ENCODE measurements at regions not wholly inside any gene's neighbourhood (a gene's known extent, or its start where the extent isn't known, plus 50 kb on each side); places are given as distances from the start of the nearest gene placed in this dataset.

DNA sequence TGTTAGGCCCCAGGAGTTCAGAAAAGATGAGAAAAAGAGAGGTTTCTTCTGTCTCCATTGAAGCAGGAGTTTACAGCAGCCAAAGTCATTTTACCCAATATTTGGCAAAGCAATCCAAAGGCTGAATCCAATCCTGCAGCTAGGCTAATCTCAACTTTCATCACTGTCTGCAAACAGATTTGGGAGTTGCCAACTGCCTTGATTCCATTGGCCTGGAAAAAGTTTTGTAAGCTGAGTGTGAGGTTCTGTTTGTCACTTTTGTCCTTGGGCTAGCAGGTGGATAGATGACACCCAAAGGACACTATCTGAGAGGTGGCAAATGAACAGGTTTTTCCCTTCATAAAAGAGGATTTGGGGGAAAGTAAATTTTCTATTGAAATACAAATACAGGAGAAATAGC lies 56.6 kb upstream of the SETBP1 start:
- no peaks in the 10 kb centered on the region for H3K9me3 ChIP-seq
- no peak overlapping the region for H3K4me3 ChIP-seq
- no peak overlapping the region for H3K27ac ChIP-seq
- H3K36me3 ChIP-seq (ENCODE audit: low read depth, missing control alignments) = no peaks in the 10 kb centered on the region
- intact Hi-C loops (cut with DNase I; ENCODE audit: low total_unique reads) = no loop called here
- no peak for DNase-seq
- no peaks in the 10 kb centered on the region for H3K4me1 ChIP-seq
- TF ChIP-seq, protein P1, sequence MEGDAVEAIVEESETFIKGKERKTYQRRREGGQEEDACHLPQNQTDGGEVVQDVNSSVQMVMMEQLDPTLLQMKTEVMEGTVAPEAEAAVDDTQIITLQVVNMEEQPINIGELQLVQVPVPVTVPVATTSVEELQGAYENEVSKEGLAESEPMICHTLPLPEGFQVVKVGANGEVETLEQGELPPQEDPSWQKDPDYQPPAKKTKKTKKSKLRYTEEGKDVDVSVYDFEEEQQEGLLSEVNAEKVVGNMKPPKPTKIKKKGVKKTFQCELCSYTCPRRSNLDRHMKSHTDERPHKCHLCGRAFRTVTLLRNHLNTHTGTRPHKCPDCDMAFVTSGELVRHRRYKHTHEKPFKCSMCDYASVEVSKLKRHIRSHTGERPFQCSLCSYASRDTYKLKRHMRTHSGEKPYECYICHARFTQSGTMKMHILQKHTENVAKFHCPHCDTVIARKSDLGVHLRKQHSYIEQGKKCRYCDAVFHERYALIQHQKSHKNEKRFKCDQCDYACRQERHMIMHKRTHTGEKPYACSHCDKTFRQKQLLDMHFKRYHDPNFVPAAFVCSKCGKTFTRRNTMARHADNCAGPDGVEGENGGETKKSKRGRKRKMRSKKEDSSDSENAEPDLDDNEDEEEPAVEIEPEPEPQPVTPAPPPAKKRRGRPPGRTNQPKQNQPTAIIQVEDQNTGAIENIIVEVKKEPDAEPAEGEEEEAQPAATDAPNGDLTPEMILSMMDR (IDR thresholded peaks at IDR 0.05) = no peak
- no peak for TF ChIP-seq POLR2A (IDR thresholded peaks at IDR 0.05)
- no peaks in the 10 kb centered on the region for H3K27me3 ChIP-seq

DNA sequence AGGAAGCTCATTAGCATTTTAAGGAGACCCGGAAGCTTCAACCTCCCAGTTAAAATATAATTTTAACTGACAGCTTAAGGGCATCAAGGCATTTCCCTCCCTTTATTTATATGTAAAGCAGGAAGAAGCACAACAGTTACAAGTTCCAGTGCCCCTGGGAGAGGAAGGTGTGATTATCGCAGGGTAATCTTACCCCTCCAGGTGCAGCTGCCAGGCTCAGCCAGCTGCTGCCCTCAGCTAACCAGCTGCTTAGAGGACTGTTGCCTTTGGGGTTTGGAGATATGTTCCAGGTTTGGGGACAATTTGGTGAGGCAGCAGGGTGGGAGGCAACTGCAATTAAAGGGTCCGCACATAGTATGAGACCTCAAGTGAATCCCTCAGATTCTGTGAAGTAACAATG lies 55.3 kb upstream of the SETBP1 start:
- Histone ChIP-seq H3K4me3 (no peak overlapping the region), H3K27ac (no peak overlapping the region), H3K9me3 (no peaks in the 10 kb centered on the region), H3K27me3 (no peaks in the 10 kb centered on the region), H3K36me3 (ENCODE audit: low read depth, missing control alignments) (no peaks in the 10 kb centered on the region), H3K4me1 (no peaks in the 10 kb centered on the region)
- DNase-seq = no peak
- no peak for TF ChIP-seq POLR2A (IDR thresholded peaks at IDR 0.05)
- TF ChIP-seq, protein P1 (IDR thresholded peaks at IDR 0.05) = no peak
- intact Hi-C loops (cut with DNase I; ENCODE audit: low total_unique reads) = no loop called here
- WGBS, 2 donors = 77 to 81% methylated on average over 3 of the region's 3 CpGs

DNA sequence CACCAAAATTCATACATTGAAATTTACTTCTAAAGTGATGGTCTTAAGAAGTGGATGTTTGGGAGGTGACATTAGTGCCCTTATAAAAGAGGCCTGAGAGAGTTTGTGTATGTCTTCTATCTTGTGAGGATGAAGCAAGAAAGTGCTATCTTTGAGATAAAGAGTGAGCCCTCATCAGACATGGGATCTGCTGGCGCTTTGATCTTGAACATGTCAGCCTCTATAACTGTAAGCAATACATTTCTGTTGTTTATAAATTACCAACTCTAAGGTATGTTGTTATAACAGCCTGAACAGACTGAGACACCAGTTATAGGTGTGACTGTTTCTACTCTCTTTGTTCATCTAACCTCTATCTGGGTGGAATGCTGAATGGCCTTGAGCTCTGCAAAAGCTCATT lies 54.5 kb upstream of the SETBP1 start:
- TF ChIP-seq POLR2A (IDR thresholded peaks at IDR 0.05) = no peak
- TF ChIP-seq, protein P1 (IDR thresholded peaks at IDR 0.05) = no peak
- Histone ChIP-seq H3K27me3 (no peaks in the 10 kb centered on the region), H3K36me3 (ENCODE audit: low read depth, missing control alignments) (no peaks in the 10 kb centered on the region), H3K9me3 (no peaks in the 10 kb centered on the region), H3K27ac (no peak overlapping the region), H3K4me3 (no peak overlapping the region), H3K4me1 (no peaks in the 10 kb centered on the region)
- no peak for DNase-seq
- intact Hi-C loops (cut with DNase I; ENCODE audit: low total_unique reads) = no loop called here
- 95 to 97% methylated on average over 1 of the region's 1 CpG for WGBS, 2 donors

DNA sequence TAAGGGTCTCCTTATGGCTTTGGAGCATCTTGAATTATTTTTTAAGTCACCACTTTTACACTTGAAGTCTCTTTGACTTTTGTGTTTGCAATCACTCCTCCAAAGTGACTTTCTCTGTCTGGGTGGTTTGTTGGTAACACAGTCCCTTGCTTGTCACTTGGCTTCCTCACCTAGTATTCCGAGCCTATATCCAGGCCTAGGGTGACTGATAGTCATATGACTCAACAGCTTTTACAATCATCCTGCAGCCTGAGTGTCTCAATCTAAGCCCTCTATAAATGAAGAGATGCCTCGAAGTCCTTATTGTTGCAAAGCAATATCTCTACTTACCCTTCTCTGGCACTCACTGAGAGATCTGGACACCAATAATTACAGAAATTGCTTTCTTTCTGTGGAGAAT lies 53.9 kb upstream of the SETBP1 start:
- TF ChIP-seq POLR2A (IDR thresholded peaks at IDR 0.05) = no peak
- TF ChIP-seq, protein P1 (IDR thresholded peaks at IDR 0.05) = no peak
- 87 to 99% methylated on average over 2 of the region's 2 CpGs for WGBS, 2 donors
- intact Hi-C loops (cut with DNase I; ENCODE audit: low total_unique reads) = no loop called here
- H3K4me1 ChIP-seq = no peaks in the 10 kb centered on the region
- H3K27ac ChIP-seq = no peak overlapping the region
- H3K4me3 ChIP-seq = no peak overlapping the region
- no peaks in the 10 kb centered on the region for H3K27me3 ChIP-seq
- no peaks in the 10 kb centered on the region for H3K9me3 ChIP-seq
- no peak for DNase-seq
- H3K36me3 ChIP-seq (ENCODE audit: low read depth, missing control alignments) = no peaks in the 10 kb centered on the region

DNA sequence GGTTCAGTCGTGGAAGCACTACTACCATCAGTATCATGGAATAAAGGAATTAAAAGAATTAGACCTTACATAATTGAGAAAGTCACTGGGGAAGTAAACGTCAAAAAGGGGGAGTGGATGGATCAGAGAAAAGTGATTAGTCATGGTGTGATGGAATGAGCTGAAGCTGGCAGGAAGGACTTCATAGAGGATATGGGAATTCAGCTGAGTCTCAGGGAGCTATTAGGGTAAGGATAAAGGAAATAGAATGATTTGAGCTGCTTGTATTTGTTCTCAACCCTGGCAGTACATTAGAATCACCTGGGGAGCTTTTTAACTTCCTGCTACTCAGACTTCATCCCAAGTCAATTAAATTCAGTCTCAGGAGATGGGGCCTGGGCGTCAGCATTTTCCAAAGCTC lies 53.4 kb upstream of the SETBP1 start:
- Histone ChIP-seq H3K4me1 (no peaks in the 10 kb centered on the region), H3K27me3 (no peaks in the 10 kb centered on the region), H3K27ac (no peak overlapping the region), H3K9me3 (no peaks in the 10 kb centered on the region), H3K4me3 (no peak overlapping the region), H3K36me3 (ENCODE audit: low read depth, missing control alignments) (no peaks in the 10 kb centered on the region)
- intact Hi-C loops (cut with DNase I; ENCODE audit: low total_unique reads) = no loop called here
- DNase-seq = no peak
- WGBS, 2 donors = 64 to 80% methylated on average over 3 of the region's 3 CpGs
- TF ChIP-seq POLR2A (IDR thresholded peaks at IDR 0.05) = no peak
